Islet precursor cell (in vitro differentiated cells): ENCODE measurements at regions not wholly inside any gene's neighbourhood (a gene's known extent, or its start where the extent isn't known, plus 50 kb on each side); places are given as distances from the start of the nearest gene placed in this dataset.

Experiments
- DNase-seq: peaks from one replicate; pipeline ENCODE4 v3.0.0-alpha.2; 2018

DNA sequence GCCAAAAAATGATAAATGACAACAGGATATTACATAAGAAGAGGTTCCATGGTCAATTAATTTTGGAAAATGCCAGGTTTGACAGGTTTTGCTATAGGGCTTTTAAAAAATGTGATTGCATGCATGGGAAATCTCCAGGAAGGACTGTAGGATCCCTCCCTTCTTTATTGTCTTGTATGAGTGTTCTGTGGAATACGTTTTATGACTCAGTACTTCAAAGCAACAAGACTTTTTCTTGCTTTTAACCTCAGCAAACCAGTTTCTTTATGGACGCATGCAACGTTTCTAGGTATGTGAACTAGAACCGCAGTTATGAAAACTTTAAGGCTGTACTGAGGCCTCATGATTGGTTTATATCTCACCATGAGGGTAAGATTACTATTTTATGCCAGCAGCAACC is 76.6 kb upstream of the NTRK2 start:
- no peak for DNase-seq

DNA sequence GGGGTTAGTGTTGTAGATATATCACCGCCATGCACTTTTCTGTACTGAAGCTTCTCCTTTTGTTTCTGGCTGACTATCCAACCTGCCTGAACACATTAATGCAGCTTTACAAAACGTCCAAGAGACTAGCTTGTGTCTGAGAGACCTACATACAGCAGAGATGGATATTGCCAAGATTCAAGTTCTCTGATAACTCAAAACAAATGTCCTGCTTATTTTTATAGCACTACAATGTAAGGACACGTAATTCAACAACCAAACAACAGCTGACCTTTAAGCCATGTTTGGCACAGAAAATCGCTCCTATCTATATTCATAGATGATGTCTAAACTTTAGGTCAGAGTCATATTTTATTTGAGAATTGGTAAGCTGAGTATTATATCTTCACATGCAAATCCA is 76.2 kb upstream of the NTRK2 start:
- no peak for DNase-seq

DNA sequence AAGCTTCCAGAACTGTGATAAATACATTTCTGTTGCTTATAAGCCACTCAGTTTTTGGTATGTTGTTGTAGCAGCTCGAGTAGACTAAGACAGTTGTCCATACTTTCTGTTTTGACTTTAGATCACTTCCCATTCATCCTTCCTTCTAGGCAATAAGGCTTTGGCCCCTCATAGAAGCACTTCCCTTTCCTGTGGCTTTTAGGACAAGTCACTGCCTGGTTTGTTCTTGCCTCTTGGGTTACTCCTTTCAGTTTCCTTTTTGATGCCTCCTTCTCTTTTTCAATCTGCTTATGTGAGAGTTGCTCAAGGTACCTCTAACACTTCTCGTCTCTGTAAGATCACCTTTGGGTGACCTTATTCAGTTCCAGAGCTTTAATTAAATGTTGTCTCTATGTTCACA is 72.4 kb upstream of the NTRK2 start:
- no peak for DNase-seq

DNA sequence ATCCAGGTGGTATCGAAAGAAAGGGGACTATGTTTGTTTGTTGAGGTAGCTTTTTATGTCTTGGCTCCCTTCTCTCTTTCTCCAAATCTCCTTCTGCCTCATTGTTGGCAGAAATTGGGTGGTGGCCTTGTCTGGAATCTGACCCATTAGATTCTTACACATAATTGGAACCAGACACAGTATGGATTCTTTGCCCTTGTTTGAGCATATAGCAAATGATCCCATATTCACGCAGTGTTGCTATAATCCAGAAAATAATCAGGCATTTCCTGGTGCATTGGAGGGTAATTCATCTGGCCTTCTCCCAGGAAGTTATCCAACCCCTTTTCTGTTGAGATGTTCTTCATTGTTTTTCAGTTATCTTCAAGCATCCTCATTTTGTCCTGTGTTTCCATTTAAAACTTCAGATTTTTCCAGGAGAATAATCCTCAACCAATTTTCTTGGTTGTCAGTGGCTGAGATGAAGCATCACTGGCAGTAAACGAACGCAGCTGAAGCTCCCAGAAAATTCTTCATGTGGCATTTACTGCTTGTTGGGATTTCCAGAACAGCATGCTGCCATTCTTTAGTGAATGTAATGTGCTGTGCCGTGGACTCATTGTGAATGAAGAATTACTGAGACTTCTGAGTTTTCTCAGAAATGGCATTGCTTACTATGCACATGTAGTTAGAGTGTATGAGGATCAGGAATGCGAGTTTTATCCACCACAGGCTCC is 70.5 kb upstream of the NTRK2 start:
- DNase-seq, result no peak

DNA sequence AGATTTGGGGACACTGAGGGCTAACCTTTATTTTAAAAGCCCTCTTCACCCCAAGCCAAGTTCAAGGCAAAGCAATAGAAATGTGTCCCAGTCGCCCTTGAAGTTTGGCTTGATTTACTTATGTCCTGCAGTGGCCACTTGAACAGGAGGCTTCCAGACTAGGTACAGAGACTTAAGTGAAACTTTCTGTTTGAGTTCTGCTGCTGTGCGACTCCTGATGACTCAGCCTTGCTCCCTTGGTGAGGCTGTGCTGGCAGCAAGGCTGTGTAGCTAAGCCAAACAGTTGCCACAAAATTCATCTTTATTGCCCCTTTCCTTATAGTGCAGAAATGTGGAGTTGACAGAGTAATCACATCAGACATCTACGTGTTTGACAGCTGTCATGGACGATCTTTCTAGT is 68.8 kb upstream of the NTRK2 start:
- DNase-seq, result no peak

DNA sequence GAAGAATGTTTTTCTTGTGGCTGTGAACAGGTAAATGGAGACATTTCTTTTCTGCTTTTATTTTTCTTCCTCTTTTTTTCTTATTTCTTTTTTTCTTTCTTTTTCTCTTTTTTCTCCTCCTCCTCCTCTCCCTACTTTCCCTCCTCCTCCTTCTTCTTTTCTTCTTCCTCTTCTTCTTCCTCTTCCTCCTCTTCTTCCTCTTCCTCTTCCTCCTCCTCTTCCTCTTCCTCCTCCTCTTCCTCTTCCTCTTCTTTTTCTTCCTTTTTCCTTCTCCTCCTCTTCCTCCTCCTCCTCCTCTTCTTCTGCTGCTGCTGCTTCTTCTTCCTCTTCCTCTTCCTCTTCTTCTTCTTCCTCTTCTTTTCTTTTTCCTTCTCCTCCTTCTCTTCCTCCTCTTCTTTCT is 65.3 kb upstream of the NTRK2 start:
- DNase-seq, result no peak

DNA sequence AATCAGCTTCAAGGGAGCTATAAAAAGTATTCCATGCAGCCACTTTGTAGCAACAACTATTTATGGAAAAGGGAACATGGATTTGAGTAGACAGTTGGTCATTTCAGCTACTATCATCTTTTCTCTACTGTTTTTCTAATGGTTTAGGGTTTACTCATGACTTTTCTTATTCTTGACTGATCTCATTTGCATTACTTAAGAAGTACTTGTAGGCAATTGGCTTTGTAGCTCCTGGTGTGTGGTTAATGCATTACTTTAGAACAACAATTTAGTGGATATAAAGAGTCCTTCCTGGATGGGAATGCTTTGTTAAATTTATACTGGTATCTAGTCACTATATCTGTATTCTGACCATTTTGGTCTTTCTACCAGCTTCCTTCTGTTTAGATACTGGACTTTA is 59.8 kb upstream of the NTRK2 start:
- no peak for DNase-seq

DNA sequence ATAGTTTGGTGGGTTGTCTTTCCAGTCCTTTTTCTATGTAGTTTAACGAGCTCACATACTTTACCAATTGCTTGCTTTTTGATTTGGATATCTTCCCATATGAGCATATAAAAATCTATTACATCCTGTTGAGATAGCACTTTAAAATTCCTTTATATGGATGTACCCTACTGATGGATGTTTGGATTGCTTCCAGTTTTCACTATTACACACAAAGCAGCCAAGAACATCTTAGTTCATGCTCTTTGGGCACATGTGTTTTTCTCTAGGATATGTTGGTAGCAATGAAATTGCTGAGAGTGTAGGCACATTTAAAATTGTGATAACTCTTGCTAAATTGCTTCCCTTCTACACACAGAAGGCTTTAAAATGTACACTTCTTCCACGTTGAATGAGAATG is 56.1 kb upstream of the NTRK2 start:
- no peak for DNase-seq

DNA sequence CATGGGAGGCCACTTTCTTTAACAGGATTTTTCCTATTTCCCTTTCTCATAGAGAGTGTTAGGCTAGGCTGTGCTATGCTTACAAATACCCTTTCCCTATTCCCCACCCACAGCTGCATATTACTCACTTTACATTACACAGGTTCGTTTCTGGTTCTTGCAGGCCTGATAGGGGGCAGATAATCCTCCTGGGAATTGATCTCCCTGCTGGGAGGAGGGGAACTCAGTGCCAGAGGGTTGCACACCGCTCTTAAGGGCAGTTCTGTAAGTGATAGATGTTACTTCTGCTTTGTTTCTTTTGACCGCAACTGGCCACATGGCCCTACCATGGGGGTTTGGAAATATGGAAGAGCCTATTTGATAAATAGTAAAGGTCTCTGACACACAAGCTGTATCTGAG is 54.0 kb upstream of the NTRK2 start:
- no peak for DNase-seq

DNA sequence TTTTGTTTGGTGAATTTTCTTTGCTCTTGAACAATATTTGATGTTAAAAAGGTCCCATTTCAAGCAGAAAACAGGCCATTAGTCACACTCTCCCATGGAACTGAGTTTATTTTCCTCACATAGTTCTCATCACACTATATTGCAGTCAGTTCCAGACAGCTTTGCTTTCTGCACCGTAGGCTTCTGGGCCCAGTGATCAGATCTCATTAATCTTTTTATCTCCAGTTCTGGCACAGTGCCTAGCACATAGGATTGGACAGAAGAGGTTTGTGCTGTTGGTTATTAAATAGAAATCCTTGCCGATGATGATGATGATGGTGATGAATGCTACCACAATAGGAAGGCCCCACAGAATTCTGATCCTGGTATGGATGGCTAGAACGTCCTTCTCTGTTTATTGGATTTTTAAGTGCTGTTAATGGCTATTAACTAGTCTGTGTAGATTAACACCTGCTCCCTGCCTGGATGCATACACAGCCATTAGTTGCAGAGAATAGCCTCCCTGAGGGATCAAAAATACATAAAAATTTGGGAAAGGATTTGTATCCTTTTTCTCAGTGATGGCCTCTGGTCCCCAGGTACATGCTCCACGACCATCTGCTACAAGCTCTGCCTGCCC is 52.0 kb upstream of the NTRK2 start:
- DNase-seq, result no peak
